IPS-15b (cell line): ENCODE measurements at regions not wholly inside any gene's neighbourhood (a gene's known extent, or its start where the extent isn't known, plus 50 kb on each side); places are given as distances from the start of the nearest gene placed in this dataset.
"Not testable (repeated sequence)": the region's sequence is repeated elsewhere in the genome, so short reads cannot be mapped to it uniquely, and the experiment has no call there.

Source experiments
- H3K27me3 ChIP-seq: one replicate; pipeline ENCODE4 v1.6.1; 2013; ENCODE audit warnings: low read length; ENCODE audit not compliant: control insufficient read depth, insufficient read depth
- H3K36me3 ChIP-seq: one replicate; pipeline ENCODE4 v1.6.1; 2013; ENCODE audit warnings: low read length; ENCODE audit not compliant: control insufficient read depth, insufficient read depth
- H3K4me1 ChIP-seq: one replicate; pipeline ENCODE4 v1.6.1; 2013; ENCODE audit warnings: mild to moderate bottlenecking, low read length; ENCODE audit not compliant: control insufficient read depth, insufficient read depth
- H3K4me3 ChIP-seq: one replicate; pipeline ENCODE4 v1.5.1; 2013; ENCODE audit warnings: low read depth, low read length
- H3K9ac ChIP-seq: one replicate; pipeline ENCODE4 v1.6.1; 2013; ENCODE audit warnings: low read depth, mild to moderate bottlenecking, low read length
- H3K9me3 ChIP-seq: one replicate; pipeline ENCODE4 v1.6.1; 2013; ENCODE audit warnings: mild to moderate bottlenecking, low read length; ENCODE audit not compliant: control insufficient read depth, insufficient read depth

GRCh38 chr2:173719471-173719870 lies 245.7 kb downstream of the SP3 start:
- Histone ChIP-seq H3K9me3 (no peaks in the 10 kb centered on the region), H3K36me3 (no peaks in the 10 kb centered on the region), H3K27me3 (no peaks in the 10 kb centered on the region), H3K4me3 (no peak overlapping the region), H3K4me1 (no peaks in the 10 kb centered on the region), H3K9ac (no peak overlapping the region)

- Histone ChIP-seq H3K9me3 (no peaks in the 10 kb centered on the region), H3K4me3 (no peak overlapping the region), H3K4me1 (no peaks in the 10 kb centered on the region), H3K36me3 (no peaks in the 10 kb centered on the region), H3K27me3 (no peaks in the 10 kb centered on the region), H3K9ac (no peak overlapping the region)
Observed at GRCh38 chr2:173720306-173720705, 244.9 kb downstream of the SP3 start.

GRCh38 chr2:173734797-173735196 lies 230.4 kb downstream of the SP3 start:
- Histone ChIP-seq H3K36me3 (no peaks in the 10 kb centered on the region), H3K9ac (no peak overlapping the region), H3K4me1 (no peaks in the 10 kb centered on the region), H3K9me3 (no peaks in the 10 kb centered on the region), H3K4me3 (no peak overlapping the region), H3K27me3 (no peaks in the 10 kb centered on the region)

- not testable (repeated sequence) for H3K4me1 ChIP-seq, H3K9ac ChIP-seq, H3K27me3 ChIP-seq, H3K9me3 ChIP-seq, H3K36me3 ChIP-seq, H3K4me3 ChIP-seq
Observed at GRCh38 chr2:173737954-173738575, 227.1 kb downstream of the SP3 start.

GRCh38 chr2:173739006-173739405 lies 226.2 kb downstream of the SP3 start:
- Histone ChIP-seq H3K4me3 (no peak overlapping the region), H3K9ac (no peak overlapping the region), H3K9me3 (no peaks in the 10 kb centered on the region), H3K36me3 (no peaks in the 10 kb centered on the region), H3K4me1 (no peaks in the 10 kb centered on the region), H3K27me3 (no peaks in the 10 kb centered on the region)

- Histone ChIP-seq H3K4me3 (no peak overlapping the region), H3K36me3 (no peaks in the 10 kb centered on the region), H3K27me3 (no peaks in the 10 kb centered on the region), H3K4me1 (no peaks in the 10 kb centered on the region), H3K9me3 (no peaks in the 10 kb centered on the region), H3K9ac (no peak overlapping the region)
Observed at GRCh38 chr2:173740639-173741038, 224.5 kb downstream of the SP3 start.

- H3K27me3 ChIP-seq: no peaks in the 10 kb centered on the region
- no peak overlapping the region for H3K9ac ChIP-seq
- H3K4me1 ChIP-seq: no peaks in the 10 kb centered on the region
- H3K9me3 ChIP-seq: no peaks in the 10 kb centered on the region
- no peak overlapping the region for H3K4me3 ChIP-seq
- H3K36me3 ChIP-seq: no peaks in the 10 kb centered on the region
Observed at GRCh38 chr2:173741759-173742158, 223.4 kb downstream of the SP3 start.

GRCh38 chr2:173747035-173747434 lies 218.1 kb downstream of the SP3 start:
- Histone ChIP-seq H3K27me3 (no peaks in the 10 kb centered on the region), H3K4me3 (no peak overlapping the region), H3K9me3 (no peaks in the 10 kb centered on the region), H3K9ac (no peak overlapping the region), H3K4me1 (peaks cover 17% of the 10 kb centered on the region), H3K36me3 (no peaks in the 10 kb centered on the region)

- no peaks in the 10 kb centered on the region for H3K9me3 ChIP-seq
- H3K4me1 ChIP-seq: peaks cover 17% of the 10 kb centered on the region
- no peak overlapping the region for H3K9ac ChIP-seq
- no peaks in the 10 kb centered on the region for H3K36me3 ChIP-seq
- no peaks in the 10 kb centered on the region for H3K27me3 ChIP-seq
- no peak overlapping the region for H3K4me3 ChIP-seq
Observed at GRCh38 chr2:173749315-173749714, 215.9 kb downstream of the SP3 start.

- Histone ChIP-seq H3K9ac (no peak overlapping the region), H3K27me3 (no peaks in the 10 kb centered on the region), H3K9me3 (no peaks in the 10 kb centered on the region), H3K4me3 (no peak overlapping the region), H3K36me3 (no peaks in the 10 kb centered on the region), H3K4me1 (peaks cover 17% of the 10 kb centered on the region)
Observed at GRCh38 chr2:173750353-173750801, 214.8 kb downstream of the SP3 start.

GRCh38 chr2:173750831-173751230 lies 214.3 kb downstream of the SP3 start:
- H3K4me3 ChIP-seq: no peak overlapping the region
- no peaks in the 10 kb centered on the region for H3K9me3 ChIP-seq
- H3K9ac ChIP-seq: no peak overlapping the region
- peaks cover 17% of the 10 kb centered on the region for H3K4me1 ChIP-seq
- no peaks in the 10 kb centered on the region for H3K36me3 ChIP-seq
- no peaks in the 10 kb centered on the region for H3K27me3 ChIP-seq

GRCh38 chr2:173751245-173751975 lies 213.8 kb downstream of the SP3 start:
- Histone ChIP-seq H3K4me3 (no peak overlapping the region), H3K27me3 (no peaks in the 10 kb centered on the region), H3K9me3 (no peaks in the 10 kb centered on the region), H3K36me3 (no peaks in the 10 kb centered on the region), H3K4me1 (peaks cover 17% of the 10 kb centered on the region), H3K9ac (no peak overlapping the region)
